GM21529 (cell line): ENCODE measurements at regions not wholly inside any gene's neighbourhood (a gene's known extent, or its start where the extent isn't known, plus 50 kb on each side); places are given as distances from the start of the nearest gene placed in this dataset.
"Not testable (repeated sequence)": the region's sequence is repeated elsewhere in the genome, so short reads cannot be mapped to it uniquely, and the experiment has no call there.

Experiments used
- ATAC-seq: cut with Tn5 transposase; IDR thresholded peaks from one replicate; pipeline ENCODE4 v1.9.1; 2021; ENCODE audit not compliant: unreplicated experiment

GRCh38 chr21:15306271-15306670, 241.5 kb upstream of the NRIP1 start:
- ATAC-seq = no peak

- ATAC-seq = no peak
Measured at GRCh38 chr21:15308333-15308732, 243.5 kb upstream of the NRIP1 start.

- ATAC-seq = no peak
Measured at GRCh38 chr21:15309022-15309590, 244.3 kb upstream of the NRIP1 start.

- no peak for ATAC-seq
Measured at GRCh38 chr21:15309721-15310120, 244.9 kb upstream of the NRIP1 start.

- no peak for ATAC-seq
Measured at GRCh38 chr21:15311510-15311909, 246.7 kb upstream of the NRIP1 start.

GRCh38 chr21:15317034-15317433, 252.2 kb upstream of the NRIP1 start:
- ATAC-seq = not testable (repeated sequence)

GRCh38 chr21:15319727-15320126, 254.9 kb upstream of the NRIP1 start:
- ATAC-seq = no peak

- ATAC-seq = no peak
Measured at GRCh38 chr21:15324542-15324941, 259.7 kb upstream of the NRIP1 start.

GRCh38 chr21:15326032-15326867, 261.4 kb upstream of the NRIP1 start:
- ATAC-seq = no peak

GRCh38 chr21:15327637-15328265, 263.0 kb upstream of the NRIP1 start:
- no peak for ATAC-seq

- ATAC-seq = no peak
Measured at GRCh38 chr21:15329191-15329590, 264.4 kb upstream of the NRIP1 start.

GRCh38 chr21:15330872-15331271, 266.1 kb upstream of the NRIP1 start:
- no peak for ATAC-seq

- no peak for ATAC-seq
Measured at GRCh38 chr21:15332572-15332971, 267.8 kb upstream of the NRIP1 start.

- no peak for ATAC-seq
Measured at GRCh38 chr21:15333136-15333710, 268.4 kb upstream of the NRIP1 start.

GRCh38 chr21:15333951-15334350, 269.2 kb upstream of the NRIP1 start:
- ATAC-seq = no peak

- ATAC-seq = no peak
Measured at GRCh38 chr21:15343066-15343465, 278.3 kb upstream of the NRIP1 start.

GRCh38 chr21:15352009-15352408, 287.2 kb upstream of the NRIP1 start:
- ATAC-seq = no peak

- no peak for ATAC-seq
Measured at GRCh38 chr21:15353546-15353945, 288.7 kb upstream of the NRIP1 start.

GRCh38 chr21:15354516-15354915, 289.7 kb upstream of the NRIP1 start:
- no peak for ATAC-seq

GRCh38 chr21:15355066-15355465, 290.3 kb upstream of the NRIP1 start:
- no peak for ATAC-seq

GRCh38 chr21:15359251-15359650, 294.5 kb upstream of the NRIP1 start:
- ATAC-seq = no peak

GRCh38 chr21:15362458-15362857, 297.7 kb upstream of the NRIP1 start:
- no peak for ATAC-seq
